Osteoblast (primary cell): ENCODE measurements at regions not wholly inside any gene's neighbourhood (a gene's known extent, or its start where the extent isn't known, plus 50 kb on each side); places are given as distances from the start of the nearest gene placed in this dataset.
A peak's percentile ranks its signal among the peaks of the same experiment; 100 is the strongest.

Source experiments
- DNase-seq: peaks from one replicate; pipeline ENCODE4 v3.0.0; 2011; ENCODE audit warnings: low spot score, mixed read lengths; ENCODE audit not compliant: insufficient read length; ENCODE audit errors: missing footprints
- H2AFZ ChIP-seq: 2 replicates; pipeline ENCODE4 v1.6.0; 2011; ENCODE audit warnings: mild to moderate bottlenecking, low read length
- H3K27ac ChIP-seq: 2 replicates; pipeline ENCODE4 v1.5.1; 2011; ENCODE audit warnings: mild to moderate bottlenecking, low read depth, low read length, moderate library complexity
- H3K27me3 ChIP-seq: 2 replicates; pipeline ENCODE4 v1.6.0; 2012; ENCODE audit warnings: mild to moderate bottlenecking, control low read depth, inconsistent platforms, low read length, moderate library complexity; ENCODE audit not compliant: insufficient read depth
- H3K36me3 ChIP-seq: 2 replicates; pipeline ENCODE4 v1.5.1; 2011; ENCODE audit warnings: mild to moderate bottlenecking, low read length, control low read depth, moderate library complexity; ENCODE audit not compliant: insufficient read depth
- H3K4me1 ChIP-seq: 2 replicates; pipeline ENCODE4 v1.5.1; 2011; ENCODE audit warnings: mild to moderate bottlenecking, low read length, control low read depth, moderate library complexity; ENCODE audit not compliant: insufficient read depth
- H3K4me2 ChIP-seq: 2 replicates; pipeline ENCODE4 v1.6.0; 2011; ENCODE audit warnings: mild to moderate bottlenecking, low read length; ENCODE audit not compliant: insufficient read depth
- H3K4me3 ChIP-seq: fragments of 200-600 bp; sonication (generic); 3 replicates; pipeline ENCODE4 v1.5.1; 2012; ENCODE audit warnings: mild to moderate bottlenecking, low read length, inconsistent platforms; ENCODE audit not compliant: insufficient read depth
- H3K79me2 ChIP-seq: 2 replicates; pipeline ENCODE4 v1.6.0; 2012; ENCODE audit warnings: mild to moderate bottlenecking, low read length, control low read depth, inconsistent platforms; ENCODE audit not compliant: insufficient read depth
- H3K9me3 ChIP-seq: 2 replicates; pipeline ENCODE4 v1.5.1; 2011; ENCODE audit warnings: low read depth, low read length, control low read depth
- H4K20me1 ChIP-seq: 2 replicates; pipeline ENCODE4 v1.6.0; 2012; ENCODE audit warnings: mild to moderate bottlenecking, low read length, control low read depth; ENCODE audit not compliant: insufficient read depth
- TF ChIP-seq, protein P1 (sequence below): IDR thresholded peaks from 2 replicates; pipeline ENCODE4 v1.5.1; 2011; ENCODE audit warnings: mild to moderate bottlenecking, low read depth, low read length, moderate library complexity; ENCODE audit errors: extremely low read depth

DNA sequence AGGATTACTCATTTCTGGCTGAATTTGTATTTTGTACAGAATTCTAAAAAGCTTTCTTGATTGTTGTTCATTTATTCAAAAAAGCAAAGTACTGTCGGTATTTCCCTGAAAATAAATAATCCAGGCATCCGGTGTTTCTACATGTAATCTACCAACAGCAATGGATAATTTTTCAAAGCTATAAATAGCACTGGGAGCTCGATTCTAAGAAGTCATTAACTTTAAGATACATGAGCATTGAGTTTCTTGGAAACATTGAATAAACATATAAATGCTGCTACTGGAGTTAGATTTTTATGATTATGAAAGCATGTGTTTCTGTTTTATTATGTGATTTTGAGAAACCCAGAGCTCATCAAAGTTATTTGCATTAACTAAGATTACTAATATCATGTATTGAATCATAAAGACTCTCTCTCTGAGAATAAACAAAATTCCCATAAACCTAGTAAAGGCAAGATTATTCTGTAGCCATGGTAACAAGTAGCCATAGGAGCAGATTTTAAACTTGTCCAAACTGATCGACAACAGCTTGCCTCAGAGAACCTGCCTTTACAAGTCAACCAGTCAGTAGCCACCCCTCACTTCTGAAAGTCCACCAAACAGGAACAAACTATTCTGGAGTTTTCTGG is 197.0 kb downstream of the DRD1 start:
- TF ChIP-seq, protein P1, sequence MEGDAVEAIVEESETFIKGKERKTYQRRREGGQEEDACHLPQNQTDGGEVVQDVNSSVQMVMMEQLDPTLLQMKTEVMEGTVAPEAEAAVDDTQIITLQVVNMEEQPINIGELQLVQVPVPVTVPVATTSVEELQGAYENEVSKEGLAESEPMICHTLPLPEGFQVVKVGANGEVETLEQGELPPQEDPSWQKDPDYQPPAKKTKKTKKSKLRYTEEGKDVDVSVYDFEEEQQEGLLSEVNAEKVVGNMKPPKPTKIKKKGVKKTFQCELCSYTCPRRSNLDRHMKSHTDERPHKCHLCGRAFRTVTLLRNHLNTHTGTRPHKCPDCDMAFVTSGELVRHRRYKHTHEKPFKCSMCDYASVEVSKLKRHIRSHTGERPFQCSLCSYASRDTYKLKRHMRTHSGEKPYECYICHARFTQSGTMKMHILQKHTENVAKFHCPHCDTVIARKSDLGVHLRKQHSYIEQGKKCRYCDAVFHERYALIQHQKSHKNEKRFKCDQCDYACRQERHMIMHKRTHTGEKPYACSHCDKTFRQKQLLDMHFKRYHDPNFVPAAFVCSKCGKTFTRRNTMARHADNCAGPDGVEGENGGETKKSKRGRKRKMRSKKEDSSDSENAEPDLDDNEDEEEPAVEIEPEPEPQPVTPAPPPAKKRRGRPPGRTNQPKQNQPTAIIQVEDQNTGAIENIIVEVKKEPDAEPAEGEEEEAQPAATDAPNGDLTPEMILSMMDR = no peak
- H3K27me3 ChIP-seq = no peaks in the 10 kb centered on the region
- H3K27ac ChIP-seq = peak overlapping the region; percentile 91
- no peaks in the 10 kb centered on the region for H4K20me1 ChIP-seq
- peak overlapping the region; percentile 40 for H3K4me3 ChIP-seq
- H3K4me1 ChIP-seq = peaks cover 24% of the 10 kb centered on the region
- H2AFZ ChIP-seq = peak overlapping the region; percentile 88
- DNase-seq = no peak
- no peaks in the 10 kb centered on the region for H3K79me2 ChIP-seq
- peak overlapping the region; percentile 76 for H3K4me2 ChIP-seq
- H3K9me3 ChIP-seq = no peaks in the 10 kb centered on the region
- H3K36me3 ChIP-seq = no peaks in the 10 kb centered on the region

GRCh38 chr5:175246242-175246888 is 197.6 kb downstream of the DRD1 start:
- Histone ChIP-seq H3K4me2 (peak overlapping the region; percentile 76), H2AFZ (peak overlapping the region; percentile 88), H3K27me3 (no peaks in the 10 kb centered on the region), H4K20me1 (no peaks in the 10 kb centered on the region), H3K4me3 (peak overlapping the region; percentile 40), H3K27ac (peak overlapping the region; percentile 91), H3K4me1 (peaks cover 22% of the 10 kb centered on the region), H3K9me3 (no peaks in the 10 kb centered on the region), H3K79me2 (no peaks in the 10 kb centered on the region), H3K36me3 (no peaks in the 10 kb centered on the region)
- TF ChIP-seq, protein P1 = no peak
- DNase-seq = peak; percentile 86

- Histone ChIP-seq H3K27me3 (peaks cover under 1% of the 10 kb centered on the region), H3K4me2 (no peak overlapping the region), H3K4me1 (peaks cover 22% of the 10 kb centered on the region), H4K20me1 (no peaks in the 10 kb centered on the region), H2AFZ (no peak overlapping the region), H3K79me2 (no peaks in the 10 kb centered on the region), H3K4me3 (no peak overlapping the region), H3K36me3 (no peaks in the 10 kb centered on the region), H3K27ac (no peak overlapping the region), H3K9me3 (no peaks in the 10 kb centered on the region)
- TF ChIP-seq, protein P1 = no peak
- DNase-seq = no peak
Measured at GRCh38 chr5:175243441-175243840, 200.5 kb downstream of the DRD1 start.

- DNase-seq = no peak
- Histone ChIP-seq H3K4me3 (no peak overlapping the region), H3K9me3 (no peaks in the 10 kb centered on the region), H4K20me1 (no peaks in the 10 kb centered on the region), H3K27ac (no peak overlapping the region), H3K4me1 (peaks cover 16% of the 10 kb centered on the region), H3K4me2 (no peak overlapping the region), H3K36me3 (no peaks in the 10 kb centered on the region), H2AFZ (no peak overlapping the region), H3K27me3 (peaks cover 5% of the 10 kb centered on the region), H3K79me2 (no peaks in the 10 kb centered on the region)
- TF ChIP-seq, protein P1 = no peak
Measured at GRCh38 chr5:175242207-175242606, 201.8 kb downstream of the DRD1 start.
